H1 (cell line): ENCODE measurements at regions not wholly inside any gene's neighbourhood (a gene's known extent, or its start where the extent isn't known, plus 50 kb on each side); places are given as distances from the start of the nearest gene placed in this dataset.

Experiments
- CTCF ChIA-PET: fragments of 300-600 bp; sonication (Branson Sonifier 250); formaldehyde crosslinking; loops from one replicate; lab custom pipeline; 2021; ENCODE audit not compliant: partially characterized antibody; lab: Charles Lee
- POLR2A ChIA-PET: fragments of 300-600 bp; sonication (Branson Sonifier 250); formaldehyde crosslinking; loops from one replicate; lab custom pipeline; 2021; ENCODE audit warnings: inconsistent platforms; ENCODE audit not compliant: partially characterized antibody; lab: Charles Lee
- DNase-seq, 2 experiments: peaks; one replicate each; pipeline versions ENCODE4 v3.0.0 to v3.0.0-alpha.2; 2010 to 2022; ENCODE audit warnings: low spot score in 2 of 2, low read depth in 1 of 2, mixed read lengths in 1 of 2
- FAIRE-seq: peaks from 2 replicates; lab custom pipeline; 2011; peaks lifted over from hg19 to GRCh38; lab: Jason Lieb, UNC
- H2AFZ ChIP-seq: 2 replicates; pipeline ENCODE4 v1.8.1; 2012; ENCODE audit warnings: low read length, inconsistent platforms
- H2AK5ac ChIP-seq: 2 replicates; pipeline ENCODE4 v1.6.1; 2013; ENCODE audit warnings: low read depth, low read length
- H2BK120ac ChIP-seq: replicated peaks from 2 replicates; pipeline ENCODE3; 2013; ENCODE audit warnings: low read depth, low read length, inconsistent platforms
- H2BK12ac ChIP-seq: 2 replicates; pipeline ENCODE4 v1.6.1; 2013; ENCODE audit warnings: low read depth, low read length
- H2BK15ac ChIP-seq: 2 replicates; pipeline ENCODE4 v1.6.1; 2013; ENCODE audit warnings: low read length
- H2BK20ac ChIP-seq: 2 replicates; pipeline ENCODE4 v1.6.1; 2013; ENCODE audit warnings: low read length
- H2BK5ac ChIP-seq: 2 replicates; pipeline ENCODE4 v1.6.1; 2013; ENCODE audit warnings: low read depth, low read length
- H3K14ac ChIP-seq: 2 replicates; pipeline ENCODE4 v1.6.1; 2013; ENCODE audit warnings: inconsistent platforms; ENCODE audit not compliant: insufficient read length
- H3K18ac ChIP-seq: 2 replicates; pipeline ENCODE4 v1.6.1; 2013; ENCODE audit warnings: low read length; ENCODE audit errors: extremely low read depth
- H3K23ac ChIP-seq: 2 replicates; pipeline ENCODE4 v1.6.1; 2013; ENCODE audit warnings: inconsistent platforms; ENCODE audit not compliant: insufficient read length
- H3K23me2 ChIP-seq: 2 replicates; pipeline ENCODE4 v1.6.1; 2013; ENCODE audit warnings: low read depth, low read length
- H3K27ac ChIP-seq: 2 replicates; pipeline ENCODE4 v1.6.1; 2011; ENCODE audit warnings: low read depth, low read length, inconsistent platforms
- H3K27me3 ChIP-seq, 4 experiments: replicated peaks in 1 of 4; 1 replicate in 1 of 4; 2 replicates in 3 of 4; pipeline versions ENCODE4 v1.6.1 to v1.8.1; 2011 to 2013; ENCODE audit warnings: low read length in 3 of 4, mild to moderate bottlenecking in 3 of 4, inconsistent platforms in 2 of 4, mixed read lengths in 2 of 4, moderate library complexity in 1 of 4; ENCODE audit not compliant: control insufficient read depth in 3 of 4, insufficient read depth in 3 of 4; ENCODE audit errors: extremely low read depth in 1 of 4
- H3K36me3 ChIP-seq, 4 experiments: 2 replicates each; pipeline versions ENCODE4 v1.6.1 to v1.8.1; 2011 to 2013; ENCODE audit warnings: mild to moderate bottlenecking in 4 of 4, low read length in 3 of 4, moderate library complexity in 2 of 4, control low read depth in 1 of 4, inconsistent platforms in 1 of 4; ENCODE audit not compliant: insufficient read depth in 4 of 4, control insufficient read depth in 2 of 4
- H3K4ac ChIP-seq: replicated peaks from 2 replicates; pipeline ENCODE3; 2013; ENCODE audit warnings: low read length, low read depth, mixed read lengths, inconsistent platforms; ENCODE audit not compliant: insufficient read length
- H3K4me1 ChIP-seq, 4 experiments: replicated peaks in 1 of 4; 1 replicate in 1 of 4; 2 replicates in 3 of 4; pipeline versions ENCODE4 v1.6.1 to v1.8.1; 2011 to 2013; ENCODE audit warnings: low read length in 3 of 4, inconsistent platforms in 2 of 4, mixed read lengths in 1 of 4; ENCODE audit not compliant: insufficient read depth in 4 of 4, control insufficient read depth in 3 of 4
- H3K4me2 ChIP-seq, 2 experiments: 2 replicates each; pipeline versions ENCODE4 v1.6.1 to v1.8.1; 2011 to 2013; ENCODE audit warnings: low read depth in 2 of 2, low read length in 2 of 2, control low read depth in 1 of 2, inconsistent platforms in 1 of 2, mild to moderate bottlenecking in 1 of 2; ENCODE audit not compliant: insufficient read depth in 1 of 2
- H3K4me3 ChIP-seq, 4 experiments: fragments of 200-600, 300-600 bp in 1 of 4; sonication (generic), shearing (Covaris generic), sonication (Bioruptor Twin) in 1 of 4; 2 replicates each; pipeline versions ENCODE4 v1.5.1 to v1.8.1; 2011 to 2016; ENCODE audit warnings: low read length in 4 of 4, low read depth in 3 of 4, control low read depth in 2 of 4, inconsistent platforms in 2 of 4, mild to moderate bottlenecking in 2 of 4, mixed read lengths in 1 of 4, moderate library complexity in 1 of 4; ENCODE audit not compliant: insufficient read depth in 2 of 4; ENCODE audit errors: extremely low read depth in 1 of 4
- H3K56ac ChIP-seq: replicated peaks from 2 replicates; pipeline ENCODE3; 2013; ENCODE audit warnings: low read depth, mild to moderate bottlenecking, mixed read lengths, low read length, inconsistent platforms; ENCODE audit not compliant: insufficient read length
- H3K79me1 ChIP-seq: 2 replicates; pipeline ENCODE4 v1.6.1; 2013; ENCODE audit warnings: low read depth, low read length, control low read depth
- H3K79me2 ChIP-seq, 2 experiments: 2 replicates each; pipeline versions ENCODE4 v1.6.1 to v1.8.1; 2012 to 2013; ENCODE audit warnings: low read length in 2 of 2, mild to moderate bottlenecking in 2 of 2, inconsistent platforms in 1 of 2; ENCODE audit not compliant: insufficient read depth in 2 of 2, control insufficient read depth in 1 of 2
- H3K9ac ChIP-seq, 4 experiments: replicated peaks in 1 of 4; 1 replicate in 1 of 4; 2 replicates in 3 of 4; pipeline versions ENCODE4 v1.6.1 to v1.8.1; 2011 to 2013; ENCODE audit warnings: low read depth in 3 of 4, low read length in 3 of 4, control low read depth in 2 of 4, mild to moderate bottlenecking in 2 of 4, moderate library complexity in 2 of 4, inconsistent platforms in 1 of 4; ENCODE audit errors: extremely low read depth in 1 of 4
- H3K9me3 ChIP-seq, 2 experiments: 2 replicates each; pipeline versions ENCODE4 v1.6.1 to v1.8.1; 2012 to 2013; ENCODE audit warnings: mild to moderate bottlenecking in 2 of 2, moderate library complexity in 2 of 2, control low read depth in 1 of 2, inconsistent platforms in 1 of 2, low read depth in 1 of 2, low read length in 1 of 2, mixed read lengths in 1 of 2; ENCODE audit not compliant: insufficient read depth in 2 of 2
- H4K20me1 ChIP-seq, 2 experiments: replicated peaks in 1 of 2; 2 replicates each; pipeline versions ENCODE3 to v1.8.1; 2011 to 2013; ENCODE audit warnings: inconsistent platforms in 2 of 2, low read length in 2 of 2, mild to moderate bottlenecking in 1 of 2; ENCODE audit not compliant: insufficient read depth in 2 of 2, control insufficient read depth in 1 of 2
- H4K5ac ChIP-seq: 2 replicates; pipeline ENCODE4 v1.6.1; 2013; ENCODE audit warnings: low read length, low read depth, mixed read lengths, inconsistent platforms; ENCODE audit not compliant: insufficient read length
- H4K8ac ChIP-seq: 2 replicates; pipeline ENCODE4 v1.8.0; 2013; ENCODE audit warnings: mild to moderate bottlenecking, moderate library complexity, low read length, inconsistent platforms; ENCODE audit not compliant: insufficient read depth; ENCODE audit errors: extremely low read depth
- H4K91ac ChIP-seq: replicated peaks from 2 replicates; pipeline ENCODE3; 2013; ENCODE audit warnings: low read length, mixed read lengths, inconsistent platforms; ENCODE audit not compliant: insufficient read length
- BCL11A ChIP-seq, 2 experiments: IDR thresholded peaks; one replicate each; pipeline ENCODE4 v1.6.1; 2011; ENCODE audit warnings: low read depth in 2 of 2, low read length in 2 of 2, mild to moderate bottlenecking in 2 of 2
- CHD2 ChIP-seq: IDR thresholded peaks from 2 replicates; pipeline ENCODE4 v1.6.1; 2012; ENCODE audit warnings: low read length, improper control_type of control experiment
- FOSL1 ChIP-seq: IDR thresholded peaks from 2 replicates; pipeline ENCODE4 v1.6.1; 2011; ENCODE audit warnings: mild to moderate bottlenecking, low read depth, low read length, moderate library complexity; ENCODE audit not compliant: insufficient read depth
- KDM4A ChIP-seq: IDR thresholded peaks from one replicate; pipeline ENCODE4 v1.7.1; 2012; ENCODE audit warnings: low read depth, mild to moderate bottlenecking, moderate library complexity, low read length, inconsistent platforms; ENCODE audit not compliant: severe bottlenecking
- KDM5A ChIP-seq: fragments of 200-600 bp; IDR thresholded peaks from 2 replicates; pipeline ENCODE4 v1.7.1; 2012; ENCODE audit warnings: mild to moderate bottlenecking, low read length, inconsistent platforms, mixed read lengths
- PHF8 ChIP-seq: fragments of 200-600 bp; sonication (generic); conservative IDR thresholded peaks from 2 replicates; pipeline ENCODE4 v1.7.1; 2012; ENCODE audit warnings: low read depth, mild to moderate bottlenecking, inconsistent platforms, low read length, moderate library complexity
- RAD21 ChIP-seq, 2 experiments: IDR thresholded peaks in 1 of 2; conservative IDR thresholded peaks in 1 of 2; 2 replicates each; pipeline ENCODE4 v1.6.1; 2011; ENCODE audit warnings: low read depth in 2 of 2, low read length in 2 of 2, improper control_type of control experiment in 1 of 2, inconsistent platforms in 1 of 2, mild to moderate bottlenecking in 1 of 2, moderate library complexity in 1 of 2
- RBBP5 ChIP-seq: IDR thresholded peaks from 2 replicates; pipeline ENCODE4 v1.7.1; 2012; ENCODE audit warnings: low read depth, mild to moderate bottlenecking, inconsistent platforms, low read length, moderate library complexity, borderline replicate concordance
- RFX5 ChIP-seq: IDR thresholded peaks from 2 replicates; pipeline ENCODE4 v1.6.1; 2011; ENCODE audit warnings: low read depth, low read length, improper control_type of control experiment, borderline replicate concordance
- SIN3A ChIP-seq, 2 experiments: IDR thresholded peaks in 1 of 2; conservative IDR thresholded peaks in 1 of 2; 2 replicates each; pipeline ENCODE4 v1.6.1; 2011 to 2012; ENCODE audit warnings: low read length in 2 of 2, improper control_type of control experiment in 1 of 2, low read depth in 1 of 2, mild to moderate bottlenecking in 1 of 2
- SIRT6 ChIP-seq: IDR thresholded peaks from one replicate; pipeline ENCODE4 v1.7.1; 2012; ENCODE audit warnings: low read length, inconsistent platforms
- SRF ChIP-seq: IDR thresholded peaks from 2 replicates; pipeline ENCODE4 v1.6.1; 2011; ENCODE audit warnings: mild to moderate bottlenecking, low read depth, low read length, moderate library complexity
- USF2 ChIP-seq: IDR thresholded peaks from 2 replicates; pipeline ENCODE4 v1.6.1; 2011; ENCODE audit warnings: low read length, improper control_type of control experiment
- WGBS, 2 experiments: shearing (Covaris generic) in 1 of 2; methylation state at CpG; one replicate each; pipeline versions ENCODE4 v1.1.6 to v1.1.7; 2013 to 2015; ENCODE audit warnings: low lambda C conversion rate in 2 of 2, mixed read lengths in 2 of 2, inconsistent platforms in 1 of 2, low coverage in 1 of 2, missing lambda C conversion rate in 1 of 2; ENCODE audit not compliant: insufficient replicate concordance in 2 of 2, insufficient coverage in 1 of 2, insufficient read length in 1 of 2; ENCODE audit errors: extremely low coverage in 1 of 2, missing lambda C conversion rate in 1 of 2; 5-methylcytosine and 5-hydroxymethylcytosine counted together

DNA sequence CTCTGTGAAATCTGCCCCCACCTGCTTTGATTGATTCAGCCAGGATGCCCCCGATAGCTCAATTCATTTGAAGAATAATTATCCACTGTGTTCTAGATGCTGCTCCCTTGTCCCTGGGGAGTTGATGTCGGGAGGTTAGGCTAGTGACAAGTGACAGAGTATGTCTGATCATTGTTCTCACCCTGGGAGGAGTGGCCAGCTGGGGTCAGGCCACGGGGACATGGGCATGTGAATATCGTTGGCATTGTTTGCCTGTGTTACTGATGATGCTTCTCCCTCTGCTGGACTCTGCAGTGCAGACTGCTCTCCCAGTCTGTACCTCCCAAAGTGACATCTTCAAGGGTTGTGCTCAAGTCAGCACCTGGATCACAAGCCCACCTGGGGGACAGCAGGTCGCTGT lies 89.9 kb upstream of the C16orf82 start:
- Histone ChIP-seq H3K9me3 (no peaks in the 10 kb centered on the region; a peak in 1 of 4 replicates), H4K20me1 (no peaks in the 10 kb centered on the region), H2AFZ (no peak overlapping the region), H3K56ac (no peak overlapping the region), H2AK5ac (no peak overlapping the region), H3K27me3 (no peaks in the 10 kb centered on the region), H2BK120ac (no peak overlapping the region), H3K14ac (no peak overlapping the region), H3K4me3 (no peak overlapping the region), H3K4me1 (no peaks in the 10 kb centered on the region), H3K23ac (no peak overlapping the region), H3K23me2 (no peaks in the 10 kb centered on the region), H3K79me2 (no peaks in the 10 kb centered on the region), H3K18ac (no peak overlapping the region), H2BK20ac (no peak overlapping the region), H2BK5ac (no peak overlapping the region), H4K5ac (no peak overlapping the region), H3K4me2 (no peak overlapping the region), H4K8ac (no peak overlapping the region), H3K4ac (no peak overlapping the region), H3K79me1 (no peaks in the 10 kb centered on the region), H3K9ac (no peak overlapping the region), H3K27ac (no peak overlapping the region), H2BK15ac (no peak overlapping the region), H2BK12ac (peak overlapping the region; percentile 35; the same call in 1 of the 2 replicates), H4K91ac (no peak overlapping the region), H3K36me3 (no peaks in the 10 kb centered on the region)
- CTCF ChIA-PET, result interaction anchor here (1.3 to 1.6 kb wide), 3 partner anchors 10 to 407 kb away, joined by 3 to 4 read pairs (median 4); no protein-coding TSS in a partner anchor
- TF ChIP-seq RFX5 (no peak), USF2 (no peak), BCL11A (IDR thresholded peaks at IDR 0.05; ENCODE audit: low read depth in 2 of 2, low read length in 2 of 2) (no peak), RAD21 (IDR thresholded peaks at IDR 0.05 in 1 of 2, conservative IDR thresholded peaks at IDR 0.05 in 1 of 2; ENCODE audit: low read depth in 2 of 2, low read length in 2 of 2) (no peak), SIRT6 (no peak), KDM4A (no peak), PHF8 (no peak), RBBP5 (no peak), SIN3A (conservative IDR thresholded peaks at IDR 0.05 in 1 of 2, IDR thresholded peaks at IDR 0.05 in 1 of 2; ENCODE audit: low read depth in 1 of 2, low read length in 2 of 2) (no peak), CHD2 (no peak), KDM5A (no peak), SRF (no peak), FOSL1 (no peak)
- DNase-seq, result no peak
- POLR2A ChIA-PET, result no interaction called here
- 86% methylated on average over 5 of the region's 5 CpGs; no CpG with 5 or more reads in 1 of the 2 experiments for WGBS, 2 experiments
- FAIRE-seq, result no peak
